ENCODE measurements at regions not wholly inside any gene's neighbourhood (a gene's known extent, or its start where the extent isn't known, plus 50 kb on each side); places are given as distances from the start of the nearest gene placed in this dataset.

GRCh38 chr5:68647743-68648142 lies 432.2 kb downstream of the PIK3R1 start:
- TF ChIP-seq CTCF (IDR thresholded peaks at IDR 0.05) (no peak), POLR2A (IDR thresholded peaks at IDR 0.05) (no peak), EP300 (IDR thresholded peaks at IDR 0.05; ENCODE audit: low read depth) (no peak)

Measured in transverse colon (tissue), 3 donors.